ENCODE measurements at regions not wholly inside any gene's neighbourhood (a gene's known extent, or its start where the extent isn't known, plus 50 kb on each side); places are given as distances from the start of the nearest gene placed in this dataset.

GRCh38 chr3:22960105-22960984, 242.8 kb upstream of the UBE2E2 start:
- 35% methylated on average over 1 of the region's 8 CpGs for WGBS (ENCODE audit: insufficient coverage)
- no peak for TF ChIP-seq CTCF (IDR thresholded peaks at IDR 0.05)
- no peaks in the 10 kb centered on the region for H3K27me3 Mint-ChIP-seq (ENCODE audit: low read depth in 2 of 2)
- no peak overlapping the region for H3K4me3 ChIP-seq (ENCODE audit: low read length)
- H3K9me3 Mint-ChIP-seq, result no peaks in the 10 kb centered on the region
- no peaks in the 10 kb centered on the region for H3K9me3 ChIP-seq (ENCODE audit: control insufficient read depth, insufficient read depth, low read length)
- no peaks in the 10 kb centered on the region for H3K27me3 ChIP-seq (ENCODE audit: control insufficient read depth, insufficient read depth, low read length)
- no peak overlapping the region for H3K4me3 Mint-ChIP-seq
- H3K27ac ChIP-seq (ENCODE audit: low read length), result no peak overlapping the region
- no peaks in the 10 kb centered on the region for H3K36me3 Mint-ChIP-seq
- no peaks in the 10 kb centered on the region for H3K36me3 ChIP-seq (ENCODE audit: control insufficient read depth, insufficient read depth, low read length)
- ATAC-seq, result no peak
- no peaks in the 10 kb centered on the region for H3K4me1 Mint-ChIP-seq
- H3K4me1 ChIP-seq (ENCODE audit: control insufficient read depth, insufficient read depth, low read length), result no peaks in the 10 kb centered on the region
- no peak for DNase-seq
- H3K27ac Mint-ChIP-seq, result no peak overlapping the region
- intact Hi-C loops (cut with micrococcal nuclease), result no loop called here

DNA sequence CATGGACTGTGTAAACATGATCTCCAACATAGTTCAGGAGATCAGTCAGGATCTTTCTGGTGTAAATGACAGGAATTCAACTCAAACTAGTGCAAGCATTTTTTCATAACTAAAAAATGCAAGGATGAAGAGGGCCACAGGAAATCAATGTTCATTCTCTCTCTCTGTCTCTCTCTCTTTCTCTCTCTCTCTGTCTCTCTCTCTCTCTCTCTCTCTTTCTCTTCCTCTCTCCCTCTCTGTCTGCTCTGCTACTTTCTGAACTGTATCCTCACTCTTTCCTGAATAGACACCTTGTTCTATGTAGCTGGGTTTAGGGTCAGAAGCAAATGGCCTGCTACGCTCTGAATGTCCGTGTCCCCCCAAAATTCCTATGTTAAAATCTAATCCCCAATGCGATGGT, 240.9 kb upstream of the UBE2E2 start:
- Mint-ChIP-seq H3K27ac (no peak overlapping the region), H3K4me1 (no peaks in the 10 kb centered on the region), H3K4me3 (no peak overlapping the region), H3K9me3 (no peaks in the 10 kb centered on the region), H3K36me3 (no peaks in the 10 kb centered on the region), H3K27me3 (ENCODE audit: low read depth in 2 of 2) (no peaks in the 10 kb centered on the region)
- H3K4me1 ChIP-seq (ENCODE audit: control insufficient read depth, insufficient read depth, low read length), result no peaks in the 10 kb centered on the region
- no peaks in the 10 kb centered on the region for H3K27me3 ChIP-seq (ENCODE audit: control insufficient read depth, insufficient read depth, low read length)
- no peak for TF ChIP-seq CTCF (IDR thresholded peaks at IDR 0.05)
- ATAC-seq (no peak), DNase-seq (no peak)
- H3K4me3 ChIP-seq (ENCODE audit: low read length), result no peak overlapping the region
- no peak overlapping the region for H3K27ac ChIP-seq (ENCODE audit: low read length)
- H3K9me3 ChIP-seq (ENCODE audit: control insufficient read depth, insufficient read depth, low read length), result no peaks in the 10 kb centered on the region
- H3K36me3 ChIP-seq (ENCODE audit: control insufficient read depth, insufficient read depth, low read length), result no peaks in the 10 kb centered on the region
- WGBS (ENCODE audit: insufficient coverage), result 100% methylated on average over 3 of the region's 3 CpGs
- intact Hi-C loops (cut with micrococcal nuclease), result no loop called here

DNA sequence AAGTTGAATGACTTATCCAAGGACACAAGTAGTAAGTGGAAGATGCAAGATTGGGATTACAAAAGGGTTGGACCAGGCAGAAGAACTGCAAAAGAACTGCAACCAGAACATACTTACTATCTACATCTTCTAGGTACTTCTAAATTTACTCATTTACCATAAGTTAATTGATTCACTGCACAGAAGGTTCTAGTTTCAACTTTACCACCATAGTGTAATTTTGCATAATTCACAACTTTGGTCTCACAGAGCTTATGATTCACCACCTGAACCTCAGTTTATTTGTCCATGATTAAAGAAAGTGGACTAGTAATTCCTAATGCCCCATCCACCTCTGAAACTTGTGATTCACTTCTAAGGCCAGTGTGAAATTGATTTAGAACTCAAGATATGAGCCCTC, 236.8 kb upstream of the UBE2E2 start:
- Mint-ChIP-seq H3K4me1 (no peaks in the 10 kb centered on the region), H3K27me3 (ENCODE audit: low read depth in 2 of 2) (no peaks in the 10 kb centered on the region), H3K27ac (no peak overlapping the region), H3K9me3 (peaks cover 0 to 4% of the 10 kb centered on the region in 2 donors), H3K4me3 (no peak overlapping the region), H3K36me3 (no peaks in the 10 kb centered on the region)
- TF ChIP-seq CTCF (IDR thresholded peaks at IDR 0.05), result no peak
- H3K9me3 ChIP-seq (ENCODE audit: control insufficient read depth, insufficient read depth, low read length), result no peaks in the 10 kb centered on the region
- H3K4me3 ChIP-seq (ENCODE audit: low read length), result no peak overlapping the region
- no peak for ATAC-seq
- H3K27ac ChIP-seq (ENCODE audit: low read length), result no peak overlapping the region
- no peaks in the 10 kb centered on the region for H3K36me3 ChIP-seq (ENCODE audit: control insufficient read depth, insufficient read depth, low read length)
- DNase-seq, result no peak
- no peaks in the 10 kb centered on the region for H3K4me1 ChIP-seq (ENCODE audit: control insufficient read depth, insufficient read depth, low read length)
- intact Hi-C loops (cut with micrococcal nuclease), result no loop called here
- H3K27me3 ChIP-seq (ENCODE audit: control insufficient read depth, insufficient read depth, low read length), result no peaks in the 10 kb centered on the region

DNA sequence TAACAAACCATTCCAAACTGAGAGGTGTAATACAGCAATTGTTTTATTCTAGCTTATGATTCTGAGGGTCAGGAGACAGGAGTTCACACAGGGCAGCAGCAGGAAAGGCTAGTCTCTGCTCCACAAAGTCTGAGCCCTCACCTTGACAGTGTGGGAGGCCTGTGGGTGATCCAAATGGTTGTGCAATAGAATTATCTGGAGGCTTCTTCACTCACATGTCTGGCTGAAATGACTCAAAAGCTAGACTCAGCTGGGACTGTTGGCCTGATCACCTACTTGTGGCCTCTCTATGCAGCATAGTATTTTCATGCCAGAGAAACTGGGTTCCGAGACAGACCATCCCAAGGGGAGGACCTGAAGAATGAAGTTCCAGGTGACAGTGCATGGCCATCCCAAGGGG, 233.9 kb upstream of the UBE2E2 start:
- TF ChIP-seq CTCF (IDR thresholded peaks at IDR 0.05), result no peak
- Mint-ChIP-seq H3K4me1 (no peaks in the 10 kb centered on the region), H3K4me3 (no peak overlapping the region), H3K9me3 (peaks cover 0 to 4% of the 10 kb centered on the region in 2 donors), H3K27me3 (ENCODE audit: low read depth in 2 of 2) (no peaks in the 10 kb centered on the region), H3K36me3 (no peaks in the 10 kb centered on the region), H3K27ac (no peak overlapping the region)
- Histone ChIP-seq H3K27ac (ENCODE audit: low read length) (no peak overlapping the region), H3K4me1 (ENCODE audit: control insufficient read depth, insufficient read depth, low read length) (no peaks in the 10 kb centered on the region), H3K9me3 (ENCODE audit: control insufficient read depth, insufficient read depth, low read length) (no peaks in the 10 kb centered on the region), H3K27me3 (ENCODE audit: control insufficient read depth, insufficient read depth, low read length) (no peaks in the 10 kb centered on the region), H3K4me3 (ENCODE audit: low read length) (no peak overlapping the region), H3K36me3 (ENCODE audit: control insufficient read depth, insufficient read depth, low read length) (no peaks in the 10 kb centered on the region)
- intact Hi-C loops (cut with micrococcal nuclease), result no loop called here
- no peak for DNase-seq
- no peak for ATAC-seq
- WGBS (ENCODE audit: insufficient coverage), result 88% methylated on average over 1 of the region's 1 CpG
